ENCODE measurements at regions not wholly inside any gene's neighbourhood (a gene's known extent, or its start where the extent isn't known, plus 50 kb on each side); places are given as distances from the start of the nearest gene placed in this dataset.

DNA sequence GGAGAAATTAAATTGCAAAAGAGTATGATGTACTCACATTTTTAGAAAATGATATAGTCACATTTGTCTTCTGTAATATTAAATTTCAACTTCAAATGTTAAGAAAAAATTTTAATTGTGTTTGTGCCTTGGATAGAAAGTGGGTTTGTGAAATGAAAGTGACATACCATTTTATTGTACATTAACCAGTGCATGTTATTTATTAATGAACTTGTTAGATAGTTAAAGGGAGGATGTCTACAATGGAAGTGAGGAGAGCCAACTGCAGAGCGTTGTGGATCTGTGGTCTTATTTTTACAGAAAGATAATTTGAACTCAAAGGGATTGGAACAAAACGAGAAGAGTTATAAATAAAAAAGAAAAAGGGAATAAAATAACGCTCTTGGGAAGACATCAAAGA is 291.7 kb downstream of the ARL4A start:
- Histone ChIP-seq H3K9me3 (ENCODE audit: control insufficient read depth, low read length) (no peaks in the 10 kb centered on the region), H3K4me1 (ENCODE audit: control insufficient read depth, insufficient read depth, low read length, poor library complexity, severe bottlenecking) (no peaks in the 10 kb centered on the region), H3K36me3 (ENCODE audit: control insufficient read depth, insufficient read depth, low read length) (no peaks in the 10 kb centered on the region), H3K4me3 (ENCODE audit: extremely low read depth, insufficient read depth, low read length, poor library complexity, severe bottlenecking) (no peak overlapping the region), H3K27ac (ENCODE audit: low read depth, low read length, severe bottlenecking) (no peak overlapping the region)
- 71 to 100% methylated on average over 1 to 2 of the region's 3 CpGs for WGBS, 2 experiments (ENCODE audit: insufficient coverage in 2 of 2)

DNA sequence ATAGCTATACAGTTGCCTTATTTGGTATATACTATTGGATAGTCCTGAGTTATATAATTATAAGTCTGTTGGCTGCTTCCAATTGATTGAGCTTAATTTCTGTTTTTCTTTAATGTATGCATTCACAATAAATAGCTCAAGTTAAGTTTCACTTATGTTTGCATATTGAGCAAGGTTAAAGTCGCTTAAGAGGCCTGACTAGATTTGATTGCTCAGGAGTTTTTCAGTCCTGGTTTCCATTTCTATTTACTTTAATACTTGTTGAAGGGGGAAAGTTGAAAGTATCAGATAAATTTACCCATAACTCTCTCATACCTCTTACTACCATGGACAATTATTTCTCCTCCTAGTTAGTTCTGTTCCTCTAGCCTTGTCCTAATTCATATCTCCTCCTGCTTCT is 294.7 kb downstream of the ARL4A start:
- Histone ChIP-seq H3K27ac (ENCODE audit: low read depth, low read length, severe bottlenecking) (no peak overlapping the region), H3K4me3 (ENCODE audit: extremely low read depth, insufficient read depth, low read length, poor library complexity, severe bottlenecking) (no peak overlapping the region), H3K4me1 (ENCODE audit: control insufficient read depth, insufficient read depth, low read length, poor library complexity, severe bottlenecking) (no peaks in the 10 kb centered on the region), H3K9me3 (ENCODE audit: control insufficient read depth, low read length) (no peaks in the 10 kb centered on the region), H3K36me3 (ENCODE audit: control insufficient read depth, insufficient read depth, low read length) (no peaks in the 10 kb centered on the region)
- WGBS, 2 experiments (ENCODE audit: insufficient coverage in 2 of 2), result no CpG with 5 or more reads among the region's 1 CpG

DNA sequence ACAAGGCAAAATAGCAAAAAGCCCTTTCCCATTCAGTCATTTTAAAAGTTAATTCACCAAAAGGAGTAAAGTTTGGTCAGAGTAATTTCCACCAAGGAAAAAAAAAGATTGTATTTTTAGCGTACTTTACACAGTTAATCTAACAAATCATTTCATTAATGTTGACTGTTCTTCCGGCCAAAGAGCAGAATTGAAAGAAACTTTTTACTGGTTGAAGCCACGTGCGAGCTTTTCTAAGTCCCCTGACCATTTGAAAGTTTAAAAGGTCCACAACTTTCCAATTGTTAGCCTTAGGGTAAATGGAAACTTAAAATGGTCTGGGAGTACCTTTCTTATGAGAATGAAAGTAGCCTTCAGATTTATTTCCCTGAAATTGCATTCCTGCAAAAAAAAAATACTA is 296.7 kb downstream of the ARL4A start:
- 87 to 100% methylated on average over 1 to 3 of the region's 4 CpGs for WGBS, 2 experiments (ENCODE audit: insufficient coverage in 2 of 2)
- no peaks in the 10 kb centered on the region for H3K9me3 ChIP-seq (ENCODE audit: control insufficient read depth, low read length)
- H3K4me1 ChIP-seq (ENCODE audit: control insufficient read depth, insufficient read depth, low read length, poor library complexity, severe bottlenecking), result no peaks in the 10 kb centered on the region
- no peak overlapping the region for H3K27ac ChIP-seq (ENCODE audit: low read depth, low read length, severe bottlenecking)
- no peak overlapping the region for H3K4me3 ChIP-seq (ENCODE audit: extremely low read depth, insufficient read depth, low read length, poor library complexity, severe bottlenecking)
- no peaks in the 10 kb centered on the region for H3K36me3 ChIP-seq (ENCODE audit: control insufficient read depth, insufficient read depth, low read length)

DNA sequence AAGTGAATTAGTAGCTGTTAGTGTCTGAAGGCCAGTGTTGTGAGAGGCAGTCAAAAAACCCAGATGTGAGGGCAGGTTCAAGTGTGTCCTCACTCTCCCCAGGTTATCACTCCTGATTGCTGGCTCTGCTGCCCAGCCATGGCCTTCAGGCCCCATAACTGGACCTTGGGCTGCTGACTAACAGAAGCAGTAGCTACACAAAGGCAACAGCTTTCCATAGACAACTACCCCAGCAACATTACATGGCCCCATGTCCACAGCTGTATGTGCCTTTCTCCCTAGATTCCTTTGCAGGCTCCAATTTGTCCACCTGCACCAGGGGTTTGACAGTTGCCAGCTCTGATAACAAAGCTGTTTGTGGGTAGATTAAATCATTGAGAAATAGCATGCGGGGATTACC is 297.8 kb downstream of the ARL4A start:
- Histone ChIP-seq H3K9me3 (ENCODE audit: control insufficient read depth, low read length) (no peaks in the 10 kb centered on the region), H3K27ac (ENCODE audit: low read depth, low read length, severe bottlenecking) (no peak overlapping the region), H3K4me1 (ENCODE audit: control insufficient read depth, insufficient read depth, low read length, poor library complexity, severe bottlenecking) (peaks cover 7% of the 10 kb centered on the region), H3K4me3 (ENCODE audit: extremely low read depth, insufficient read depth, low read length, poor library complexity, severe bottlenecking) (no peak overlapping the region), H3K36me3 (ENCODE audit: control insufficient read depth, insufficient read depth, low read length) (no peaks in the 10 kb centered on the region)
- WGBS, 2 experiments (ENCODE audit: insufficient coverage in 2 of 2), result no CpG with 5 or more reads among the region's 1 CpG

DNA sequence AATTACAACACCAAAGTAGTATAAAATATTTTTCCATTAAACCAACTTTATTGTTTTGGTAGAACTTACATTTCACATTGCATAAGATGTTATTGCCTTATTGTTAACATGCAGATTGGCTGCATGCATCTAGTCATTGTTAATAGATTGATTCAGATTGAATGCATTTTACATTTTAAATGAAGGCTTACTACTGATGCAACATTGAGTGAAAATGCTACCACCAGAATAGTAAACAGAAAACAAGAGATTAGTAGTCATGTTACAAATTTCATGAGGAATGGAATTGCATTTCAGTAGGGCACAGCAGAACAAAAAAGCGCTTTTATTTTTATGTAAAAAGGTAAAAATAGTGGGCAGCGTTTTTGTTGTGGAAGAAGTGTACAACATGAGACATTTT is 298.3 kb downstream of the ARL4A start:
- Histone ChIP-seq H3K27ac (ENCODE audit: low read depth, low read length, severe bottlenecking) (no peak overlapping the region), H3K36me3 (ENCODE audit: control insufficient read depth, insufficient read depth, low read length) (no peaks in the 10 kb centered on the region), H3K9me3 (ENCODE audit: control insufficient read depth, low read length) (no peaks in the 10 kb centered on the region), H3K4me1 (ENCODE audit: control insufficient read depth, insufficient read depth, low read length, poor library complexity, severe bottlenecking) (peaks cover 7% of the 10 kb centered on the region), H3K4me3 (ENCODE audit: extremely low read depth, insufficient read depth, low read length, poor library complexity, severe bottlenecking) (no peak overlapping the region)
- WGBS, 2 experiments (ENCODE audit: insufficient coverage in 2 of 2), result 89% methylated on average over 1 of the region's 2 CpGs; no CpG with 5 or more reads in 1 of the 2 experiments

DNA sequence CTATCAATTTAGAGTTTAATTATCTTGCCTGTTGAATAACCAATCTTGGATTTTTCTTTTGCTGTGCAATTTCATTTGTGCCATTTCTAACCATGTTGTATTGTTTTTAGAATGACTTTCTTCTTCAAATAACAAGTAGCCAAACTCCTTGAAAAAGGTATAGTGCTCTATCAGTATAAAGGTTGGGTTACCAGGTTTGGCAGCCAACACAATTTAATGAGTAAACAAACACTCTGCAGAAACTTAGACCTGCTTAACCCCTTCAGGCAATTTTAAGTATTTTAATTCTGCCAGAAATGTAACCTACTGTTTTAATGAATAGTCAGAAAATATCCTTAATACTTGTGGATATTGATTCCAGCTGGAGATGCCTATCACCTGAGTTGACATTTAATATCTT is 299.8 kb downstream of the ARL4A start:
- peaks cover 7% of the 10 kb centered on the region for H3K4me1 ChIP-seq (ENCODE audit: control insufficient read depth, insufficient read depth, low read length, poor library complexity, severe bottlenecking)

DNA sequence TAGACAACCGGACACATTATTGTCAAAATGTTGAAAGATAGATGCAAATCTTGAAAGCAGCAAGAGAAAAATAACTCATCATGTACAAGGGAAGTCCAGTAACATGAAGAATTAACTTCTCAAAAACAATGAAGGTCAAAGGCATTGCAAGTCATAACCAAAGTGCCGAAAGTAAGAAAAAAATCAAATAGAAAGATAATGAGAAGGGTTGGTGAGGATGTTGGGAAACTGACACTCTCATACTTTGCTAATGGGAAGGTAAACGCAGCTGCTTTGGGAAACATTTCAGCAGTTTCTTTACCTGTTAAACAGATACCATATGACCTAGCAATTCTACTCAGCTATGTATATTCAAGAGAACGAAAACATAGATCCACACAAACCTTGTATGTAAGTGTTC is 303.0 kb downstream of the ARL4A start:
- Histone ChIP-seq H3K4me3 (ENCODE audit: extremely low read depth, insufficient read depth, low read length, poor library complexity, severe bottlenecking) (no peak overlapping the region), H3K27ac (ENCODE audit: low read depth, low read length, severe bottlenecking) (no peak overlapping the region)

More for the DNA sequence above, 299.8 kb downstream of the ARL4A start:
- Histone ChIP-seq H3K9me3 (ENCODE audit: control insufficient read depth, low read length) (no peaks in the 10 kb centered on the region), H3K4me3 (ENCODE audit: extremely low read depth, insufficient read depth, low read length, poor library complexity, severe bottlenecking) (no peak overlapping the region), H3K27ac (ENCODE audit: low read depth, low read length, severe bottlenecking) (no peak overlapping the region), H3K36me3 (ENCODE audit: control insufficient read depth, insufficient read depth, low read length) (no peaks in the 10 kb centered on the region)

DNA sequence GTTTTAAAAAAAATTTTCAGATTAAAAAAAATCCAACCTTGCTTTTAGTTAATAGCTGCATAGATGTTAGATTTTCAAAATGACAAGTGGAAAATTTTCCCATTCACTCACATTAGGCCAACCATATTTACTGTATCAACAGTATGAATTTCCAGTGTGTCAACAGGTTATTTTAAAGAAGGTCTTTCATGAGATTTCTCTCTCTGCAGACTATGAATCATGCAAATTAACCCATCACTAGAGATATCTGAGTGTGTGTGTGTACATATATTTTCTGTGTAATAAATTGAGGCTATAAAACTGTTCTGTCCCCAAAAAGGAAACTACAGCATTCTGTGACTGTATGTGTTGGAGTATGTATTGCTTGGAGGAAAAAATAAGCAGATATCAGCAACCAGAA is 305.6 kb downstream of the ARL4A start:
- H3K4me3 ChIP-seq (ENCODE audit: extremely low read depth, insufficient read depth, low read length, poor library complexity, severe bottlenecking), result no peak overlapping the region
- H3K4me1 ChIP-seq (ENCODE audit: control insufficient read depth, insufficient read depth, low read length, poor library complexity, severe bottlenecking), result peaks cover 7% of the 10 kb centered on the region
- no peak overlapping the region for H3K27ac ChIP-seq (ENCODE audit: low read depth, low read length, severe bottlenecking)
- no peaks in the 10 kb centered on the region for H3K9me3 ChIP-seq (ENCODE audit: control insufficient read depth, low read length)
- no peaks in the 10 kb centered on the region for H3K36me3 ChIP-seq (ENCODE audit: control insufficient read depth, insufficient read depth, low read length)

More for the DNA sequence above, 303.0 kb downstream of the ARL4A start:
- Histone ChIP-seq H3K4me1 (ENCODE audit: control insufficient read depth, insufficient read depth, low read length, poor library complexity, severe bottlenecking) (peaks cover 7% of the 10 kb centered on the region), H3K36me3 (ENCODE audit: control insufficient read depth, insufficient read depth, low read length) (no peaks in the 10 kb centered on the region), H3K9me3 (ENCODE audit: control insufficient read depth, low read length) (no peaks in the 10 kb centered on the region)
- no CpG with 5 or more reads among the region's 4 CpGs for WGBS, 2 experiments (ENCODE audit: insufficient coverage in 2 of 2)

DNA sequence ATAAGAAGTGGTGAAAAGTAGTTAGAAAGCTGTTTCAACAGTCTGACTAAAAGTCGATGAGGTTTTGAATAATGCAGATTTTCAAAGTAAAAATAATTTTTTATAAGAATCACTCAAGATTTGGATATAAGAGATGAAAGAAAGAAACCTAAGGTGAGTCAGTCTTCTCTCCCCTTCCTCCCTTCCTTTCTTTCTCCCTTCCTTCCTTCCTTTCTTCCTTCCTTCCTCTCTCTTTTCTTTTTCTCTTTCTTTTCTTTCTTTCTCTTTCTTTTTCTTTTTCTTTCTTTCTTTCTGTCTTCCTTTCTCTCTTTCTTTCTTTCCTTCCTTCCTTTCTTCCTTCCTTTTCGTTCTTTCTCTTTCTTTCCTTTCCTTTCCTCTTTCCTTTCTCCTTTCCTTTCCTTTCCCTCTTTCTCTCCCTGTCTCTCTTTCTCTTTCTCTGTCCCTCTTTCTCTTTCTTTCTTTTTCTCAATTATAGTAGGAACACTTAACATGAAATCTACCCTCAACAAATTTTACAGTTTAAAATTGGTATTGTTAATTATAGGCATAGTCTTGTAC is 308.6 kb downstream of the ARL4A start:
- Histone ChIP-seq H3K9me3 (ENCODE audit: control insufficient read depth, low read length) (no peaks in the 10 kb centered on the region), H3K27ac (ENCODE audit: low read depth, low read length, severe bottlenecking) (no peak overlapping the region), H3K36me3 (ENCODE audit: control insufficient read depth, insufficient read depth, low read length) (no peaks in the 10 kb centered on the region), H3K4me1 (ENCODE audit: control insufficient read depth, insufficient read depth, low read length, poor library complexity, severe bottlenecking) (no peaks in the 10 kb centered on the region), H3K4me3 (ENCODE audit: extremely low read depth, insufficient read depth, low read length, poor library complexity, severe bottlenecking) (no peak overlapping the region)
- WGBS, 2 experiments (ENCODE audit: insufficient coverage in 2 of 2), result 79 to 100% methylated on average over 1 of the region's 2 CpGs

DNA sequence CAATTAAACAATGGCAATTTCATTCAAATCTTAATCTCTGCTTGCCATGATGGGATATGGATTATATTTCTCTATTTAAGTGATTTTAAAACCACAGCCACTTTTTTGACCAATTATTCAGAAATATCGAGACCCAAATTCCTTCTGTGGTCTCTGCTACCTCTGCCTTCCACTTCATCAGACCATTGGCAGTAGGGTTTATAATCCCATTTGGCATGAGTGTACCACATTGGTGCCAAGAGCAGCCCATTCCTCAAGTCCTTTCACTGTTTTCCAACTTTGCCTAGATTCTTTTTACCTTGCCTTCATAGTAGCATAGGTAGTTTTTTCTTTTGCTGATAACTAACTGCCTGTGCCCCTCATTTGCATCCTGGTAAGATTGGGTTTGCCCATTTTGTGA is 319.9 kb downstream of the ARL4A start:
- H3K36me3 ChIP-seq (ENCODE audit: control insufficient read depth, insufficient read depth, low read length), result no peaks in the 10 kb centered on the region
- WGBS, 2 experiments (ENCODE audit: insufficient coverage in 2 of 2), result 83 to 100% methylated on average over 1 of the region's 1 CpG
- no peaks in the 10 kb centered on the region for H3K4me1 ChIP-seq (ENCODE audit: control insufficient read depth, insufficient read depth, low read length, poor library complexity, severe bottlenecking)
- no peak overlapping the region for H3K27ac ChIP-seq (ENCODE audit: low read depth, low read length, severe bottlenecking)
- no peak overlapping the region for H3K4me3 ChIP-seq (ENCODE audit: extremely low read depth, insufficient read depth, low read length, poor library complexity, severe bottlenecking)
- H3K9me3 ChIP-seq (ENCODE audit: control insufficient read depth, low read length), result peaks cover 3% of the 10 kb centered on the region

DNA sequence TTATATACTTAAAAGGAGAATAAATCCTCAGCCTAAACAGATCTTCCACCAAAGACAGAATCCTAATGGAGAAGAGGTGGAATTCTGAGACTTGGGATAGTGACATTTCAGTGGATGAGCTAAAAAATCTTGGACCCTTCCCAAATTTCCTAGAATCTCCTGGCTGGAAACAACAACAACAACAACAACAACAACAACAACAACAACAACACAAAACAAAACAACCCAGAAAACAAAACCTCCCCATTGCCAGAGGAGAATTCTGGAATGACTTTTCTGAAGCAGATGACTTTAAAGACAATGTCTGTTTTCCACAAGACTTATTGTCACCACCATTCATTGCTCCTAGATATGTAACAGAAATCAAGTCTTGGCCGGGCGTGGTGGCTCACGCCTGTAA is 322.1 kb downstream of the ARL4A start:
- WGBS, 2 experiments (ENCODE audit: insufficient coverage in 2 of 2), result 46% methylated on average over 3 of the region's 3 CpGs; no CpG with 5 or more reads in 1 of the 2 experiments
- Histone ChIP-seq H3K9me3 (ENCODE audit: control insufficient read depth, low read length) (peaks cover 3% of the 10 kb centered on the region), H3K4me3 (ENCODE audit: extremely low read depth, insufficient read depth, low read length, poor library complexity, severe bottlenecking) (no peak overlapping the region), H3K27ac (ENCODE audit: low read depth, low read length, severe bottlenecking) (no peak overlapping the region), H3K36me3 (ENCODE audit: control insufficient read depth, insufficient read depth, low read length) (no peaks in the 10 kb centered on the region), H3K4me1 (ENCODE audit: control insufficient read depth, insufficient read depth, low read length, poor library complexity, severe bottlenecking) (no peaks in the 10 kb centered on the region)
